NCI-H460 (cell line): ENCODE measurements at regions not wholly inside any gene's neighbourhood (a gene's known extent, or its start where the extent isn't known, plus 50 kb on each side); places are given as distances from the start of the nearest gene placed in this dataset.
"Not testable (repeated sequence)": the region's sequence is repeated elsewhere in the genome, so short reads cannot be mapped to it uniquely, and the experiment has no call there.

ENCODE experiments used
- DNase-seq: peaks from one replicate; pipeline ENCODE4 v3.0.0-alpha.2; 2016; ENCODE audit warnings: low read depth; ENCODE audit errors: extremely low read depth
- small RNA-seq, 2 experiments: library from RNA; depleted of rRNA; stranded (forward); fragments of <200 nt; gene quantifications; one replicate each; pipeline ENCODE3, GENCODE V24; 2014

DNA sequence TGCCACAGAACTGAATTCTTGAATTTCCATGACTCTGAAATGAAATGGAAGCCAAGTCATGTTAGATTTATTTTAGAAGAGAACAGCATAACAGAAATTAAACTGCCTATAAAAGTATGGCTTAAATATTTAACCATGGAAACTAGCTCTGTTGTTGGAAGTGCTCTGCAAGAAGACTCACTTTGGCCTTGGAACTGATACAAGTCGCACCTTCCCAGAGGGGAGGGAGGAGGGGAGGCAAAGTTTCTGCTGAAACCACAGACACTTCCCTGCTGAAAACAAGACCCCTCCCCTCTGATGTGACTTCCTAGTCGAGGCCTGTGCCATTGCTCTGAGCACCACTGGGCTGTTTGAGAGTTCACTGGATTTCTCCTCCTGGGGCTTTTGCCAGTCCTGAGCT is 72.1 kb downstream of the OR13A1 start:
- no peak for DNase-seq

DNA sequence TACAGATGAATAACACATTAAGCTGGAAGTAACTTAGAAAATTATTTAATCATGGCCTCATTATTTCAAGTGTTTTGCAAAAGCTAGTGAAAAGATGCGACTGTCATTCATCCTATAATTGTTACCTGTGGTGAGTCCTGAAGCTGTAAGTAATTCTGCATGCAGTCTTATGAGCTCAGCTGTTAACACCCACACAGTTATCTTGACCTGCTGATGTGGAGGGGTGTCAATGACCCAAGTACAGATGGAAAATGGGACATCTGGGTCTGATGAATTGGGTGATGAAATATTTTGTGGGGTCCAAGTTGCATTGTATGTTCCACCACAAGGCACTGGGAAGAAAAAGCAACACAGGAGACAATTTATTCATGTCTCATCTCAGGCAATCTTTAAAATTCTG is 68.9 kb downstream of the OR13A1 start:
- DNase-seq: no peak

DNA sequence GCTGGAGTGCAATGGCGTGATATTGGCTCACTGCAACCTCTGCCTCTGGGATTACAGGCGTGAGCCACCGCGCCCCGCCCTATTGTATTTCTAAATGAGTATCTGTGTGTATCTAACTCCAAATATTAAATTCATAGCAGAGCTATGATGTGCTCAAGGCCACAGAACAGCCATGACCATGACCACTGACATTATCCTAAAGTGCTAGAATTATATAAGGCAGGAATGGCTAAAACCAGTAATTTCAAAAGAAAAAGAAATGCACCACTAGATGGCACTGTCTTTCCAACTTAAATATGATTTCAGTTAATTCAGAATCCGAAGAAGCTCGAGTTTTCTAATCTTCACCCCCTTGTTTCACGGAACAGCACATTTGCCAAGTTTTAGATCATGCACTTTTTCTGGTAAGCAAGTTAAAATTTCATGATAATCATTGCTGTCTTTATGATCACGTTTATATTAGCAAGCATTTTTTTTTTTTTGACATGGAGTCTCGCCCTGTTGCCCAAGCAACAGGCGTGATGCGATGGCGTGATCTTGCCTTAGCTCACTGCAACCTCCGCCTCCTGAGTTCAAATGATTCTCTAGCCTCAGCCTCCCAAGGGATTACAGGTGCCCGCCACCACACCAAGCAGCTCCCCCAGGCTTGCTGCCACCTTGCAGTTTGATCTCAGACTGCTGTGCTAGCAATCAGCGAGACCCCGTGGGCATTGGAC is 65.3 kb downstream of the OR13A1 start:
- peak; percentile 51 for DNase-seq

DNA sequence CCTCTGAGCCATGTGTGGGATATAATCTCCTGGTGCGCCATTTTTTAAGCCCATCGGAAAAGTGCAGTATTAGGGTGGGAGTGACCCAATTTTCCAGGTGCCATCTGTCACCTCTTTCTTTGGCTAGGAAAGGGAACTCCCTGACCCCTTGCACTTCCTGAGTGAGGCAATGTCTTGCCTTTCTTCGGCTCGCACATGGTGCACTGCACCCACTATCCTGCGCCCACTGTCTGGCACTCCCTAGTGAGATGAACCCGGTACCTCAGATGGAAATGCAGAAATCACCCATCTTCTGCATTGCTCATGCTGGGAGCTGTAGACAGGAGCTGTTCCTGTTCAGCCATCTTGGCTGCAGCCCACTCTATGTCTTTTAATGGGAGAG is 64.7 kb downstream of the OR13A1 start:
- not testable (repeated sequence) for DNase-seq

Small RNA genes lying in the stretch of these regions (small RNA-seq; reads per million reads assigned to genes)
- gene AL512324.1: 0 to 0.06 reads per million in 2 experiments
- gene MIR3156-1: 0 reads per million in 2 experiments
- gene RNU6-1207P: 0 reads per million in 2 experiments
